HG03432 (cell line): ENCODE measurements at regions not wholly inside any gene's neighbourhood (a gene's known extent, or its start where the extent isn't known, plus 50 kb on each side); places are given as distances from the start of the nearest gene placed in this dataset.

Source experiments
- ATAC-seq: cut with Tn5 transposase; IDR thresholded peaks from one replicate; pipeline ENCODE4 v1.9.1; 2021; ENCODE audit warnings: mild to moderate bottlenecking, moderate library complexity; ENCODE audit not compliant: unreplicated experiment

DNA sequence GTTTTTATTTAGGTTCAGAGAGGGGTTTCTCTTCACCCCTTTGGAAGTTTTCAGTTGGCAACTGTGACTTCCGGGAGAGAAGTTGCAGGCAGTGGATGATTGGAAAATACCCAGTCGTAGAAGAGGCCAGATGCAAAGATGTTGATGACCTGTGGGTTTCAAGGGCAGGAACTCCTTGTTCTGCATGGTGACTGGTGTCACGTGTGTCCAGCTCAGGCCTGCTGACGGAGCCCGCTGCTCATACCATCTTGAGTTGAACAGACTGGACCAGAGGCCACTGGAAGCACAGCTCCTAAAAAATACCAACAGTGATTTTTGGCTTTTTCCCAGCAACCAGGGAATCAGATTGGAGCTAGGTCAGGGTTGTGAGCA lies 243.9 kb upstream of the KLF4 start:
- no peak for ATAC-seq

DNA sequence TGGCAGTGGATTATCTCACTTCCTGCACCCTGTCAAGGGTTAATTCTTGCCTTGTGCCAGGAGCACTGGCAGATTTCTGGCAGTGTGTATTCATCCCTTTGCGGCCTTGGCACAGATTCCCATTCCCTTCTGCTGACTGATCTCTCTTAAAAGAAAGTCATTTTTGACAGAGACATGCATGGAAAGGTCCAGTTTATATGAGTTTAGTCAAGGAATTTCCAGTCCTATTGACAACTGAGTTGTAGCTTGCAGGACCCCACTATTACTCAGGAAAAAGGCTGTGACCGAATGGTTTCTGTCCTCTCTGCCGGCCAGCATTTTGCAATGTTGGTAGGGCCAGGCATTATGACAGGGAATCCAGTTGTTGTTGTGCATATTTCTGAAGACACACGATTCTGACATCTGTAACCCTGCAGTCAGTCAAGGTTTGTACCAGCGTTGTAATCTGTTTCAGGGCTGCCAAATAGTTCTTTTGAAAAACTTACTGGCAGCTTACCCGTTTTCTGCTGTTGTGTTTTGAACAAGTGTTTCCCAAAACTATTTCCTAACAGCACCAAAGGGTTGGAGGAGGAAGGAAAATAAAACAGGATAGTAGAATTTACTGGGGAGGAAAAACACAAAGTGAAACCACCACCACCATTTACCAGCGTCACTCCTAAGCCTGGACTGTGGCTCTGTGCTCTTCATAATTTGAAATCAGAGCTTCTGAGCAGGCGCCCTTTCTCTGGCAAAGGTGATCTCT lies 243.4 kb upstream of the KLF4 start:
- no peak for ATAC-seq

GRCh38 chr9:107731115-107731762 lies 241.7 kb upstream of the KLF4 start:
- no peak for ATAC-seq

GRCh38 chr9:107730666-107731065 lies 241.1 kb upstream of the KLF4 start:
- ATAC-seq: no peak

GRCh38 chr9:107727086-107727780 lies 237.7 kb upstream of the KLF4 start:
- no peak for ATAC-seq

DNA sequence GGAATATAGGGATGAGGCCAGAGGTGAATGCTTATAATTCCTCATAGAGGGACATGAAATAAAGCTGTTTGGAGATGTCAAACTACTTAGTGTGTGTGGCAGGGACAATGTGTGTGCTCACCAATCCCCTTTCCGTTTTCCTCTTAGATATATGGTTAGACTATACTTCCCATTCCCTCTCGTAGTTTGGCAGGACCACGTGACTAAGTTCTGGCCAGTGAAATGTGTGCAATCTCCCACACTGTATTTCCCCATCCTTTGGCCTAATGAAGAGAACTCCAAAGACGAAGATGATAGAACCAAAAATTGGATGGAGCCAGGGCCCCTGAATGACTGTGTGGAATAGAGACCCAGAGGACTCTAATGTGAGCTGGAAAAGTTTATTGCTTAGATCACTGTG lies 233.4 kb upstream of the KLF4 start:
- ATAC-seq: no peak

DNA sequence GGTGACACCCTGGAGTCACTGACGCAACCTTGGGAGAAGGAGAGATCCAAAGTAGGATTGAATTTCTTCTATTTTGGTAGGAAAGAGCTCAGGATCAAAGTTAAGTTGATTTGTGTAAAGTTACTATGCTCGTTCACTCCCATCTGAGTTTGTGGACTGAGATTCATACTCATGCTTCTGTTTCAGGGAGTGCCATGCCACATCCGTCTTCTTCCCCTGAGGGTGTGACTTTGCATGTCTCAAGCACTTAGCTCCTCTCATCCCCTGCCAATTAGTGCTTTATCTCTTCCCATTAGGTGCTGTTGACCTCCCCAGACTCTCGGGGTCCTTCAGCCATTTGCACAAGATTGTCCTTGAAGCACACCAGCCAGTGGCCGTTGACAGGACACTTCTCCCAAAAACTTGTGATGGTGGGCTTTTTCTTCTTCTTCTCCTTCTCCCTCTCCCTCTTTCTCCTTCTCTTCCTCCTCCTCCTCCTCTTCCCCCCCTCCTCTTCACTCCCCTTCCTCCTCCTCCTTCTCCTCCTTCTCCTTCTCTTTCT lies 232.2 kb upstream of the KLF4 start:
- ATAC-seq: no peak

GRCh38 chr9:107720501-107720900 lies 230.9 kb upstream of the KLF4 start:
- ATAC-seq: no peak

GRCh38 chr9:107717529-107718314 lies 228.2 kb upstream of the KLF4 start:
- no peak for ATAC-seq

GRCh38 chr9:107715740-107716139 lies 226.2 kb upstream of the KLF4 start:
- no peak for ATAC-seq

GRCh38 chr9:107713470-107713869 lies 223.9 kb upstream of the KLF4 start:
- ATAC-seq: no peak

- ATAC-seq: peak; percentile 75
These were observed 222.8 kb upstream of the KLF4 start for GRCh38 chr9:107712390-107712789.

DNA sequence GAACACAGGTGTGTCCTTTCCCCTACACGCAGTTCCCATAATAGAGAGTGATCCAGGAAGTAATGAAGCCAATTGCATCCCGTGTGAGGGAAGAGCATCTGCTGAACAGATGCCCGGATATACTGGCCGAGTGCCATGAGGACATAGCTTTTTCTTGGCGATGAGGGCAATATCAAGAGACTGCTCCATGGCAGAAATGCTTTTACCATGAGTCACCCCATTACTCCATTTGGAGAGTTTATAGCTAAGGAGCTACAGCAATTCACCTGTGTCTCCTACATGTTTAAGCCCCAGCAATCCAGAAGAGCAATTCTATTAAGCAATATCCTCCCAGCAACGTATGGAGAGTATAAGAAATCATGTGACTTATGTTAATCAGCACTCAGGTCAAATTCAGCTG lies 222.0 kb upstream of the KLF4 start:
- ATAC-seq: no peak

- ATAC-seq: no peak
These were observed 221.4 kb upstream of the KLF4 start for GRCh38 chr9:107710953-107711352.

DNA sequence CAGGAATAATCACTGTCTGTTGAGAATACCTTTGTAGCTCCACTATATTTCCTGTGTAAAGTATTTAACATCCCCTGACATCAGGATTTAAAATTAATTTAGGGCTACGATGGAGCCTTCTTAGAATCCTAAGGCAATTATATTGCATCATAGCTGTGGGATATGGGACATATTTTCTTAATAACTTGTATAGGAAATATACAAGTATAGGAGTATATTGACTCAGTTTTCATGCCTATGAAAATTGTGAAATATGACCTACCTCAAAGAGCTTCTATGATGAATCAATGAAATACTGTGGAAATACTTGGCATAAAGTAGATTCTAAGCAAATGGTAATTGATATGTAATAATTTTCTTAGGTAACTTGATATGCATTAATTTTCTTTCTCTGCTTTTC lies 221.0 kb upstream of the KLF4 start:
- ATAC-seq: no peak

DNA sequence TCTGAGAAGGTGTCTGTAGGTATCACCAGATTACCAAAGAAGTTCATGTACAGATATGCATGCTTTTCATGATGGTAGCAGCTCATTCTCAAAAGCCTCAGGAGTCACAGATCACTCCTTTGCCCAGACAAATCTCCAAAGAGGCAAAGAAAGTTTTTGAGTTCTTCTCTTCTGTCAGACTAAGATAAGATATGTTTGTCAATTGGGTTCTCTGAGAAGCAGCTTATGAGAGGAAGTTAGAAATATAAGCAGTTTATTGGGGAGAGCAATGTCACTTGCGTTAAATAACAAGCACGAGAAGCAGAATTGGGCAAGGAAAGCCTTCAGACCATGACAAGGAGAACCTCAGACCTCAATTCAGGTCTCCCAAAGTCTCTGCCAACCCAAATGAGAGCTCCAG lies 219.2 kb upstream of the KLF4 start:
- no peak for ATAC-seq

GRCh38 chr9:107707915-107708441 lies 218.4 kb upstream of the KLF4 start:
- no peak for ATAC-seq

GRCh38 chr9:107707428-107707837 lies 217.9 kb upstream of the KLF4 start:
- ATAC-seq: no peak

GRCh38 chr9:107706701-107707427 lies 217.3 kb upstream of the KLF4 start:
- no peak for ATAC-seq

DNA sequence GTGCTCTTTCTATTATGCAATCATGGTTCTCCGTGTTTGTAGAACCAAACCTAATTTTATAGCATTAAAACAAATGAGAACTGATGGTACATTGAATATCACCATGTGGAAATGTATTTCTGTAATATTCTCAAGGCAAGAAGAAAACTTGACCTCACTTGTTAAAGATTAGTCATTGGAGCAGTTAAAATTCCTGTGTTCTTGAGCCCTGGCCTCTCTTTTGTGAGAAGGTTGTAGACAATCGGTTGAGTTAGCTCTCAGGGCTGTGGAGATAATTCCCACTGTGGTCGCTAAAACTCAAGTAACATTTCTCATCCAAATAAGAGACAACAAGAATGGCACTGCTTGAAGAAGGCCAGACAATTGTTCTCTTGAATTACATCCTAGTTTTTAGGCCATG lies 216.0 kb upstream of the KLF4 start:
- no peak for ATAC-seq
